ENCODE measurements at regions not wholly inside any gene's neighbourhood (a gene's known extent, or its start where the extent isn't known, plus 50 kb on each side); places are given as distances from the start of the nearest gene placed in this dataset.

GRCh38 chr1:184919892-184920291, 54.4 kb downstream of the NIBAN1 start:
- no peak for DNase-seq

GRCh38 chr1:184915463-184916090, 58.7 kb downstream of the NIBAN1 start:
- no peak for DNase-seq

GRCh38 chr1:184914149-184914548, 60.2 kb downstream of the NIBAN1 start:
- DNase-seq: no peak

GRCh38 chr1:184912392-184912791, 61.9 kb downstream of the NIBAN1 start:
- DNase-seq: no peak

- no peak for DNase-seq
These were observed 62.5 kb downstream of the NIBAN1 start for GRCh38 chr1:184911830-184912229.

- no peak for DNase-seq
These were observed 63.1 kb downstream of the NIBAN1 start for GRCh38 chr1:184911103-184911745.

- DNase-seq: no peak
These were observed 63.6 kb downstream of the NIBAN1 start for GRCh38 chr1:184910691-184911091.

- DNase-seq: no peak
These were observed 64.3 kb downstream of the NIBAN1 start for GRCh38 chr1:184910005-184910404.

- DNase-seq: no peak
These were observed 65.3 kb downstream of the NIBAN1 start for GRCh38 chr1:184909019-184909418.

GRCh38 chr1:184908506-184908905, 65.8 kb downstream of the NIBAN1 start:
- no peak for DNase-seq

- no peak for DNase-seq
These were observed 66.8 kb downstream of the NIBAN1 start for GRCh38 chr1:184907500-184907899.

- DNase-seq: no peak
These were observed 67.5 kb downstream of the NIBAN1 start for GRCh38 chr1:184906761-184907160.

GRCh38 chr1:184905601-184906322, 68.5 kb downstream of the NIBAN1 start:
- DNase-seq: no peak

- DNase-seq: no peak
These were observed 71.1 kb downstream of the NIBAN1 start for GRCh38 chr1:184903111-184903692.

- no peak for DNase-seq
These were observed 73.8 kb downstream of the NIBAN1 start for GRCh38 chr1:184900507-184900906.

- DNase-seq: no peak
These were observed 78.3 kb downstream of the NIBAN1 start for GRCh38 chr1:184896000-184896399.

- DNase-seq: no peak
These were observed 79.2 kb downstream of the NIBAN1 start for GRCh38 chr1:184895086-184895485.

GRCh38 chr1:184893695-184894094, 80.6 kb downstream of the NIBAN1 start:
- DNase-seq: no peak

GRCh38 chr1:184892116-184892515, 82.2 kb downstream of the NIBAN1 start:
- DNase-seq: no peak

GRCh38 chr1:184891440-184891839, 82.9 kb downstream of the NIBAN1 start:
- no peak for DNase-seq

GRCh38 chr1:184890539-184890973, 83.8 kb downstream of the NIBAN1 start:
- DNase-seq: no peak

GRCh38 chr1:184889902-184890301, 84.4 kb downstream of the NIBAN1 start:
- no peak for DNase-seq

GRCh38 chr1:184889166-184889565, 85.1 kb downstream of the NIBAN1 start:
- DNase-seq: no peak

GRCh38 chr1:184888505-184888904, 85.8 kb downstream of the NIBAN1 start:
- DNase-seq: no peak

All from bone marrow (tissue), 2 donors.